Loucy (cell line): ENCODE measurements at regions not wholly inside any gene's neighbourhood (a gene's known extent, or its start where the extent isn't known, plus 50 kb on each side); places are given as distances from the start of the nearest gene placed in this dataset.
"Not testable (repeated sequence)": the region's sequence is repeated elsewhere in the genome, so short reads cannot be mapped to it uniquely, and the experiment has no call there.

Experiments
- H2AFZ ChIP-seq: fragments of 200-600 bp; sonication (generic); 2 replicates; pipeline ENCODE4 v1.6.0; 2016; ENCODE audit warnings: antibody characterized with exemption, mild to moderate bottlenecking, low read length, moderate library complexity
- H3F3A ChIP-seq: fragments of 200-600 bp; 2 replicates; pipeline ENCODE4 v1.6.0; 2016; ENCODE audit warnings: antibody characterized with exemption, low read depth, mild to moderate bottlenecking
- H3K27me3 ChIP-seq: fragments of 200-600 bp; sonication (generic); 2 replicates; pipeline ENCODE4 v1.6.1; 2014; ENCODE audit warnings: low read length, mild to moderate bottlenecking; ENCODE audit not compliant: insufficient read depth, poor library complexity, severe bottlenecking
- H3K36me3 ChIP-seq: fragments of 200-600 bp; sonication (generic); 2 replicates; pipeline ENCODE4 v1.6.1; 2016; ENCODE audit warnings: low read length; ENCODE audit not compliant: insufficient read depth
- H3K4me1 ChIP-seq: fragments of 200-600 bp; sonication (generic); 2 replicates; pipeline ENCODE4 v1.5.1; 2014; ENCODE audit warnings: low read length, mild to moderate bottlenecking; ENCODE audit not compliant: insufficient read depth, poor library complexity, severe bottlenecking
- H3K4me2 ChIP-seq: fragments of 200-600 bp; sonication (generic); 2 replicates; pipeline ENCODE4 v1.6.0; 2014; ENCODE audit warnings: antibody characterized with exemption, low read length, low read depth, mild to moderate bottlenecking; ENCODE audit not compliant: poor library complexity, severe bottlenecking
- H3K4me3 ChIP-seq: fragments of 200-600 bp; sonication (generic); 2 replicates; pipeline ENCODE4 v1.5.1; 2014; ENCODE audit warnings: low read length, mild to moderate bottlenecking, mixed read lengths; ENCODE audit not compliant: poor library complexity, severe bottlenecking
- H3K79me2 ChIP-seq: fragments of 200-600 bp; sonication (generic); 2 replicates; pipeline ENCODE4 v1.6.1; 2014; ENCODE audit warnings: low read length; ENCODE audit not compliant: insufficient read depth
- H3K9ac ChIP-seq: fragments of 200-600 bp; sonication (generic); 2 replicates; pipeline ENCODE4 v1.6.0; 2014; ENCODE audit warnings: mild to moderate bottlenecking, low read depth, low read length, moderate library complexity; ENCODE audit not compliant: poor library complexity, severe bottlenecking
- H3K9me2 ChIP-seq: fragments of 200-600 bp; sonication (generic); replicated peaks from 2 replicates; pipeline ENCODE4 v1.6.1; 2016; ENCODE audit warnings: low read depth, low read length, mixed read lengths
- H3K9me3 ChIP-seq: fragments of 200-600 bp; sonication (generic); 2 replicates; pipeline ENCODE4 v1.6.1; 2014; ENCODE audit warnings: mild to moderate bottlenecking, antibody characterized with exemption, low read length, low read depth; ENCODE audit not compliant: insufficient read depth
- H4K20me1 ChIP-seq: fragments of 200-600 bp; sonication (generic); 2 replicates; pipeline ENCODE4 v1.6.0; 2014; ENCODE audit warnings: antibody characterized with exemption, low read length, mild to moderate bottlenecking; ENCODE audit not compliant: insufficient read depth, poor library complexity, severe bottlenecking
- EZH2phosphoT487 ChIP-seq: fragments of 200-600 bp; IDR thresholded peaks from 2 replicates; pipeline ENCODE4 v1.6.1; 2018; ENCODE audit warnings: antibody characterized with exemption, mild to moderate bottlenecking, moderate library complexity, borderline replicate concordance
- TF ChIP-seq, protein P1 (sequence below): fragments of 200-600 bp; sonication (generic); conservative IDR thresholded peaks from 2 replicates; pipeline ENCODE4 v1.5.1; 2014; ENCODE audit warnings: mild to moderate bottlenecking, antibody characterized with exemption, low read length

DNA sequence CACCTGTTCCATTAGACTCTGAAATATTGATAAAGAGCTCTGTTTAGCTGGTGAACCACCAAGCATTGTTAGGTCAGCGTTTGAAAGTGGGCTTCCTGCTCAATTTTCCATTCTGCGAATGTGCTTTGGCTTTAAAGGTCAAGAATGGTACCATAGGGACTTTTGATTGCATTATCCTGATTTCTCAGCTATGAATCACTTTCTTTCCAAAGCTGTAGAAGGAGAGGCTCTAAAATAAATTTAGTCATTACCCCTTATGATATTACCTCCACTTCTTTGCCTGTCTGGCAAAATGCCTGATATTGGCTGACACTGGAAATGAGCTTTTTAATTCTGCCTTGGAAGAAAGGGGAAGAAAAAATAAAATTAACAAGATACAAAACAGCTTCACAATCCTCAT lies 237.2 kb upstream of the CTNND2 start:
- H4K20me1 ChIP-seq, result no peaks in the 10 kb centered on the region
- H3K36me3 ChIP-seq, result no peaks in the 10 kb centered on the region
- no peaks in the 10 kb centered on the region for H3K79me2 ChIP-seq
- H3K9me3 ChIP-seq, result no peaks in the 10 kb centered on the region
- H2AFZ ChIP-seq, result no peak overlapping the region
- no peaks in the 10 kb centered on the region for H3K27me3 ChIP-seq
- no peak overlapping the region for H3K4me2 ChIP-seq
- no peaks in the 10 kb centered on the region for H3K4me1 ChIP-seq
- H3K9me2 ChIP-seq, result no peaks in the 10 kb centered on the region
- H3F3A ChIP-seq, result no peaks in the 10 kb centered on the region
- no peak overlapping the region for H3K9ac ChIP-seq
- TF ChIP-seq, protein P1, sequence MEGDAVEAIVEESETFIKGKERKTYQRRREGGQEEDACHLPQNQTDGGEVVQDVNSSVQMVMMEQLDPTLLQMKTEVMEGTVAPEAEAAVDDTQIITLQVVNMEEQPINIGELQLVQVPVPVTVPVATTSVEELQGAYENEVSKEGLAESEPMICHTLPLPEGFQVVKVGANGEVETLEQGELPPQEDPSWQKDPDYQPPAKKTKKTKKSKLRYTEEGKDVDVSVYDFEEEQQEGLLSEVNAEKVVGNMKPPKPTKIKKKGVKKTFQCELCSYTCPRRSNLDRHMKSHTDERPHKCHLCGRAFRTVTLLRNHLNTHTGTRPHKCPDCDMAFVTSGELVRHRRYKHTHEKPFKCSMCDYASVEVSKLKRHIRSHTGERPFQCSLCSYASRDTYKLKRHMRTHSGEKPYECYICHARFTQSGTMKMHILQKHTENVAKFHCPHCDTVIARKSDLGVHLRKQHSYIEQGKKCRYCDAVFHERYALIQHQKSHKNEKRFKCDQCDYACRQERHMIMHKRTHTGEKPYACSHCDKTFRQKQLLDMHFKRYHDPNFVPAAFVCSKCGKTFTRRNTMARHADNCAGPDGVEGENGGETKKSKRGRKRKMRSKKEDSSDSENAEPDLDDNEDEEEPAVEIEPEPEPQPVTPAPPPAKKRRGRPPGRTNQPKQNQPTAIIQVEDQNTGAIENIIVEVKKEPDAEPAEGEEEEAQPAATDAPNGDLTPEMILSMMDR, result no peak
- TF ChIP-seq EZH2phosphoT487, result no peak
- no peak overlapping the region for H3K4me3 ChIP-seq

DNA sequence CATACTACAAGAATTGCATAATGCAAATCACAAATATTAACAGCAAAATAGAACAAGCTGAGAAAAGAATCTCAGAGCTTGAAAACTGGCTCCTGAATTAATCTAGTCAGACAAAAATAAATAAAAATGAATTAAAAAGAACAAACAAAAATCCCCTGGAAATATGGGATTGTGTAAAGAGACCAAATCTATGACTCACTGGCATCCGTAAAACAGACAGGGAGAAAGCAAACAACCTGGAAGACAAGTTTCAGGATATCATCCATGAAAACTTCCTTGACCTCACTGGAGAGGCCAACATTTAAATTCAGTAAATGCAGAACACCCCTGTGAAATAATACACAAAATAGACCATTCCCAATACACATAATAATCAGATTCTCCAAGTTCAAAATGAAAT lies 229.3 kb upstream of the CTNND2 start:
- no peak overlapping the region for H2AFZ ChIP-seq
- H3K9me3 ChIP-seq, result peaks cover 4% of the 10 kb centered on the region; the same call in 1 of the 2 replicates

DNA sequence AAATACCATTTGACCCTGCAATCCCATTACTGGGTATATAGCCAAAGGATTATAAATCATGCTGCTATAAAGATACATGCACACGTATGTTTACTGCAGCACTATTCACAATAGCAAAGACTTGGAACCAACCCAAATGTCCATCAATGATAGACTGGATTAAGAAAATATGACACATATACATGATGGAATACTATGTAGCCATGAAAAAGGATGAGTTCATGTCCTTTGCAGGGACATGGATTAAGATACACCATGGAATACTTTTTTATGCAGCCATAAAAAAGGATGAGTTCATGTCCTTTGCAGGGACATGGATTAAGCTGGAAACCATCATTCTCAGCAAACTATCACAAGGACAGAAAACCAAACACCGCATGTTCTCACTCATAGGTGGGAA lies 226.8 kb upstream of the CTNND2 start:
- H2AFZ ChIP-seq, H3F3A ChIP-seq, H3K9ac ChIP-seq, H3K4me1 ChIP-seq, H3K27me3 ChIP-seq, H3K9me2 ChIP-seq, H3K4me2 ChIP-seq, H3K79me2 ChIP-seq, H3K4me3 ChIP-seq, H3K36me3 ChIP-seq, H3K9me3 ChIP-seq, H4K20me1 ChIP-seq: not testable (repeated sequence)

More for the DNA sequence above, 229.3 kb upstream of the CTNND2 start:
- no peak overlapping the region for H3K4me3 ChIP-seq
- H3K36me3 ChIP-seq, result no peaks in the 10 kb centered on the region
- no peak overlapping the region for H3K4me2 ChIP-seq
- no peak for TF ChIP-seq EZH2phosphoT487
- TF ChIP-seq, protein P1, result no peak
- no peaks in the 10 kb centered on the region for H3K9me2 ChIP-seq
- no peak overlapping the region for H3K9ac ChIP-seq
- H3K79me2 ChIP-seq, result no peaks in the 10 kb centered on the region
- no peaks in the 10 kb centered on the region for H4K20me1 ChIP-seq
- H3K4me1 ChIP-seq, result no peaks in the 10 kb centered on the region
- H3F3A ChIP-seq, result no peaks in the 10 kb centered on the region
- H3K27me3 ChIP-seq, result no peaks in the 10 kb centered on the region

DNA sequence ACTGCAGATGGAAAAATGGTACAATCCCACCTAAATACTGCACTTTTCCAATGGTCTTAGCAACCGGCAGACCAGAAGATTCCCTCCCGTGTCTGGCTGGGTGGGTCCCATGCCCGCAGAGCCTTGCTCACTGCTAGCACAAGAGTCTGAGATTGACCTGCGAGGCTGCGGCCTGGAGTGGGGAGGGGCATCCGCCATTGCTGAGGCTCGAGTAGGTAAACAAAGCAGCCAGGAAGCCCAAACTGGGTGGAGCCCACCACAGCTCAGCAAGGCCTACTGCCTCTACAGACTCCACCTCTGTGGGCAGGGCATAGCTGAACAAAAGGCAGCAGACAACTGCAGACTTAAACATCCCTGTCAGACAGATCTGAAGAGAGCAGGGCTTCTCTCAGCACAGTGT lies 221.6 kb upstream of the CTNND2 start:
- Histone ChIP-seq H4K20me1 (no peaks in the 10 kb centered on the region), H3K4me3 (no peak overlapping the region), H3K27me3 (no peaks in the 10 kb centered on the region), H3K4me1 (no peaks in the 10 kb centered on the region), H3K79me2 (no peaks in the 10 kb centered on the region), H3K36me3 (no peaks in the 10 kb centered on the region), H3F3A (no peaks in the 10 kb centered on the region), H3K9me3 (no peaks in the 10 kb centered on the region), H3K9me2 (no peaks in the 10 kb centered on the region), H3K4me2 (no peak overlapping the region), H2AFZ (no peak overlapping the region), H3K9ac (no peak overlapping the region)
- TF ChIP-seq, protein P1, result no peak
- TF ChIP-seq EZH2phosphoT487, result no peak
